Activated T-helper 2 cell treated with anti-CD3 and anti-CD28 coated beads, Interferon-gamma antibody, Interleukin-2, Interleukin-4, amounts not matched to agents 10 μg/mL and 5 μg/mL and 100 μg/mL, durations not matched to agents 14 hours and 24 hours and 36 hours (primary cell): ENCODE measurements at regions not wholly inside any gene's neighbourhood (a gene's known extent, or its start where the extent isn't known, plus 50 kb on each side); places are given as distances from the start of the nearest gene placed in this dataset.
"Not testable (repeated sequence)": the region's sequence is repeated elsewhere in the genome, so short reads cannot be mapped to it uniquely, and the experiment has no call there.

ENCODE experiments used
- DNase-seq: peaks from one replicate; pipeline ENCODE4 v3.0.0; 2021; ENCODE audit warnings: low spot score
- H3K27ac Mint-ChIP-seq: one replicate; pipeline ENCODE4 v1.8.0; 2021; ENCODE audit warnings: mixed read lengths
- H3K27me3 Mint-ChIP-seq: one replicate; pipeline ENCODE4 v1.8.0; 2021; ENCODE audit warnings: low read depth, mixed read lengths
- H3K36me3 Mint-ChIP-seq: one replicate; pipeline ENCODE4 v1.8.0; 2021; ENCODE audit warnings: low read depth, mixed read lengths
- H3K4me1 Mint-ChIP-seq: one replicate; pipeline ENCODE4 v1.8.0; 2021; ENCODE audit warnings: low read depth, mixed read lengths
- H3K4me3 Mint-ChIP-seq: one replicate; pipeline ENCODE4 v1.8.0; 2021; ENCODE audit warnings: low read depth, mild to moderate bottlenecking, moderate library complexity, mixed read lengths
- H3K9me3 Mint-ChIP-seq: one replicate; pipeline ENCODE4 v1.8.0; 2021; ENCODE audit warnings: mixed read lengths
- intact Hi-C: fragments of 100-400 bp; cut with micrococcal nuclease; formaldehyde crosslinking; loops from one replicate; pipeline ENCODE4 v1.15.1; 2023

- H3K4me1 Mint-ChIP-seq = peaks cover 8% of the 10 kb centered on the region
- H3K9me3 Mint-ChIP-seq = peaks cover 27% of the 10 kb centered on the region
- no peak overlapping the region for H3K4me3 Mint-ChIP-seq
- no peak overlapping the region for H3K27ac Mint-ChIP-seq
- no peaks in the 10 kb centered on the region for H3K36me3 Mint-ChIP-seq
- DNase-seq = no peak
- intact Hi-C loops = loop anchor here (5.0 kb wide), 2 partner anchors 643 to 977 kb away; partner anchors contain the start of genes LIPA and RPP30
- peaks cover 14% of the 10 kb centered on the region for H3K27me3 Mint-ChIP-seq
These were observed 528.1 kb downstream of the KIF20B start for GRCh38 chr10:90229486-90229885.

- intact Hi-C loops, H3K27ac Mint-ChIP-seq, H3K4me1 Mint-ChIP-seq, DNase-seq, H3K4me3 Mint-ChIP-seq, H3K36me3 Mint-ChIP-seq: not testable (repeated sequence)
- Mint-ChIP-seq H3K27me3 (peaks cover 11% of the 10 kb centered on the region), H3K9me3 (peaks cover 15% of the 10 kb centered on the region)
These were observed 532.4 kb downstream of the KIF20B start for GRCh38 chr10:90233805-90234204.

GRCh38 chr10:90245623-90246022 is 544.2 kb downstream of the KIF20B start:
- Mint-ChIP-seq H3K9me3 (no peaks in the 10 kb centered on the region), H3K4me3 (no peak overlapping the region), H3K36me3 (no peaks in the 10 kb centered on the region), H3K4me1 (no peaks in the 10 kb centered on the region), H3K27ac (no peak overlapping the region), H3K27me3 (no peaks in the 10 kb centered on the region)
- no peak for DNase-seq
- intact Hi-C loops = no loop called here

- H3K27ac Mint-ChIP-seq, H3K36me3 Mint-ChIP-seq, H3K4me1 Mint-ChIP-seq, H3K9me3 Mint-ChIP-seq, H3K4me3 Mint-ChIP-seq, H3K27me3 Mint-ChIP-seq, intact Hi-C loops, DNase-seq: not testable (repeated sequence)
These were observed 549.4 kb downstream of the KIF20B start for GRCh38 chr10:90250784-90251183.

- Mint-ChIP-seq H3K27ac (no peak overlapping the region), H3K4me1 (no peaks in the 10 kb centered on the region), H3K27me3 (no peaks in the 10 kb centered on the region), H3K4me3 (no peak overlapping the region), H3K36me3 (no peaks in the 10 kb centered on the region), H3K9me3 (no peaks in the 10 kb centered on the region)
- DNase-seq = no peak
- intact Hi-C loops = no loop called here
These were observed 568.3 kb downstream of the KIF20B start for GRCh38 chr10:90269699-90270098.

- Mint-ChIP-seq H3K27ac (no peak overlapping the region), H3K4me3 (no peak overlapping the region), H3K4me1 (no peaks in the 10 kb centered on the region), H3K27me3 (no peaks in the 10 kb centered on the region), H3K36me3 (no peaks in the 10 kb centered on the region), H3K9me3 (no peaks in the 10 kb centered on the region)
- intact Hi-C loops = no loop called here
- DNase-seq = no peak
These were observed 573.5 kb downstream of the KIF20B start for GRCh38 chr10:90274721-90275468.

- intact Hi-C loops = no loop called here
- Mint-ChIP-seq H3K27me3 (no peaks in the 10 kb centered on the region), H3K9me3 (no peaks in the 10 kb centered on the region), H3K4me1 (no peaks in the 10 kb centered on the region), H3K4me3 (no peak overlapping the region), H3K27ac (no peak overlapping the region), H3K36me3 (no peaks in the 10 kb centered on the region)
- no peak for DNase-seq
These were observed 575.6 kb downstream of the KIF20B start for GRCh38 chr10:90276894-90277475.

- DNase-seq = no peak
- intact Hi-C loops = no loop called here
- Mint-ChIP-seq H3K27ac (no peak overlapping the region), H3K4me1 (no peaks in the 10 kb centered on the region), H3K4me3 (no peak overlapping the region), H3K9me3 (no peaks in the 10 kb centered on the region), H3K36me3 (no peaks in the 10 kb centered on the region), H3K27me3 (no peaks in the 10 kb centered on the region)
These were observed 571.4 kb downstream of the HTR7 start for GRCh38 chr10:90286406-90286805.

GRCh38 chr10:90286941-90287340 is 570.9 kb downstream of the HTR7 start:
- Mint-ChIP-seq H3K4me3 (no peak overlapping the region), H3K9me3 (no peaks in the 10 kb centered on the region), H3K36me3 (no peaks in the 10 kb centered on the region), H3K4me1 (no peaks in the 10 kb centered on the region), H3K27ac (no peak overlapping the region), H3K27me3 (no peaks in the 10 kb centered on the region)
- no peak for DNase-seq
- intact Hi-C loops = no loop called here

GRCh38 chr10:90288391-90288933 is 569.4 kb downstream of the HTR7 start:
- Mint-ChIP-seq H3K36me3 (no peaks in the 10 kb centered on the region), H3K27ac (no peak overlapping the region), H3K4me1 (no peaks in the 10 kb centered on the region), H3K4me3 (no peak overlapping the region), H3K27me3 (no peaks in the 10 kb centered on the region), H3K9me3 (no peaks in the 10 kb centered on the region)
- no peak for DNase-seq
- intact Hi-C loops = no loop called here

- Mint-ChIP-seq H3K4me1 (no peaks in the 10 kb centered on the region), H3K36me3 (no peaks in the 10 kb centered on the region), H3K9me3 (no peaks in the 10 kb centered on the region), H3K4me3 (no peak overlapping the region), H3K27ac (no peak overlapping the region), H3K27me3 (no peaks in the 10 kb centered on the region)
- DNase-seq = no peak
- intact Hi-C loops = no loop called here
These were observed 568.8 kb downstream of the HTR7 start for GRCh38 chr10:90289037-90289436.

GRCh38 chr10:90293616-90294015 is 564.2 kb downstream of the HTR7 start:
- no peaks in the 10 kb centered on the region for H3K4me1 Mint-ChIP-seq
- H3K36me3 Mint-ChIP-seq = no peaks in the 10 kb centered on the region
- DNase-seq = no peak
- no peaks in the 10 kb centered on the region for H3K9me3 Mint-ChIP-seq
- intact Hi-C loops = no loop called here
- no peak overlapping the region for H3K27ac Mint-ChIP-seq
- H3K4me3 Mint-ChIP-seq = no peak overlapping the region
- no peaks in the 10 kb centered on the region for H3K27me3 Mint-ChIP-seq

GRCh38 chr10:90294821-90295540 is 562.9 kb downstream of the HTR7 start:
- H3K27ac Mint-ChIP-seq, H3K4me3 Mint-ChIP-seq, H3K4me1 Mint-ChIP-seq, H3K27me3 Mint-ChIP-seq, H3K9me3 Mint-ChIP-seq, DNase-seq, H3K36me3 Mint-ChIP-seq, intact Hi-C loops: not testable (repeated sequence)
